ENCODE measurements at regions not wholly inside any gene's neighbourhood (a gene's known extent, or its start where the extent isn't known, plus 50 kb on each side); places are given as distances from the start of the nearest gene placed in this dataset.
A peak's percentile ranks its signal among the peaks of the same experiment; 100 is the strongest.

DNA sequence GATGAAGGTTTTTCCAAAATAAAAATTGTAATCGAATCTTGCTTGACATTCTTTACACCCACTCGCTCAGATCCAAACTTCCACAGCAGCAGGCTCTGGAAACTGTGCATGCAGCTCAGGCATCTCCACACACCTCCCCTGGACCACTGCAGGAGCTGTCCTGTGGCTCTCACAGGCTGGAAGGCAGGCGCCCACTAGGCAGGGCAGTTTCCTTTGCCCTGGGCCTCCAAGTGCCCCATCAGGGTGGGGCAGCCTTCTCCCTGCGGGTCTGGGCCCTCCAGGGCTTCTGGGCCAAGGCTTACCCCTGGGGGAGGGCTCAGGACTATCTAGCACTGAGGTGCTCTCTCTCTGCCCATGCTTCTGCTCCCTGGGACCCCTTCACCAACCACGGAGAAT is 114.5 kb upstream of the RPL38 start:
- CTCF ChIA-PET, result no interaction called here
- Mint-ChIP-seq H3K36me3 (ENCODE audit: low read depth) (no peaks in the 10 kb centered on the region), H3K4me3 (no peak overlapping the region), H3K9me3 (peaks cover 2% of the 10 kb centered on the region), H3K4me1 (ENCODE audit: low read depth) (no peaks in the 10 kb centered on the region), H3K27ac (no peak overlapping the region), H3K27me3 (peaks cover 54% of the 10 kb centered on the region)
- intact Hi-C loops (cut with DNase I, micrococcal nuclease), result no loop called here
- ATAC-seq (ENCODE audit: poor library complexity) (no peak), DNase-seq (no peak)
- POLR2A ChIA-PET, result no interaction called here
- Histone ChIP-seq H3K27me3 (ENCODE audit: control insufficient read depth in 1 of 2, insufficient read depth in 2 of 2, low read length in 2 of 2) (peaks cover 0 to 6% of the 10 kb centered on the region in 2 experiments), H3K9me3 (ENCODE audit: control insufficient read depth in 1 of 2, insufficient read depth in 1 of 2, low read length in 2 of 2) (peaks cover 7 to 19% of the 10 kb centered on the region in 2 experiments), H3K36me3 (ENCODE audit: insufficient read depth, low read length) (no peaks in the 10 kb centered on the region), H3K27ac (ENCODE audit: low read depth in 1 of 2, low read length in 2 of 2) (no peak overlapping the region), H3K4me3 (ENCODE audit: low read length) (no peak overlapping the region), H3K4me1 (ENCODE audit: insufficient read depth, low read length) (no peaks in the 10 kb centered on the region)
- TF ChIP-seq, protein P1, sequence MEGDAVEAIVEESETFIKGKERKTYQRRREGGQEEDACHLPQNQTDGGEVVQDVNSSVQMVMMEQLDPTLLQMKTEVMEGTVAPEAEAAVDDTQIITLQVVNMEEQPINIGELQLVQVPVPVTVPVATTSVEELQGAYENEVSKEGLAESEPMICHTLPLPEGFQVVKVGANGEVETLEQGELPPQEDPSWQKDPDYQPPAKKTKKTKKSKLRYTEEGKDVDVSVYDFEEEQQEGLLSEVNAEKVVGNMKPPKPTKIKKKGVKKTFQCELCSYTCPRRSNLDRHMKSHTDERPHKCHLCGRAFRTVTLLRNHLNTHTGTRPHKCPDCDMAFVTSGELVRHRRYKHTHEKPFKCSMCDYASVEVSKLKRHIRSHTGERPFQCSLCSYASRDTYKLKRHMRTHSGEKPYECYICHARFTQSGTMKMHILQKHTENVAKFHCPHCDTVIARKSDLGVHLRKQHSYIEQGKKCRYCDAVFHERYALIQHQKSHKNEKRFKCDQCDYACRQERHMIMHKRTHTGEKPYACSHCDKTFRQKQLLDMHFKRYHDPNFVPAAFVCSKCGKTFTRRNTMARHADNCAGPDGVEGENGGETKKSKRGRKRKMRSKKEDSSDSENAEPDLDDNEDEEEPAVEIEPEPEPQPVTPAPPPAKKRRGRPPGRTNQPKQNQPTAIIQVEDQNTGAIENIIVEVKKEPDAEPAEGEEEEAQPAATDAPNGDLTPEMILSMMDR (IDR thresholded peaks at IDR 0.05), result no peak

DNA sequence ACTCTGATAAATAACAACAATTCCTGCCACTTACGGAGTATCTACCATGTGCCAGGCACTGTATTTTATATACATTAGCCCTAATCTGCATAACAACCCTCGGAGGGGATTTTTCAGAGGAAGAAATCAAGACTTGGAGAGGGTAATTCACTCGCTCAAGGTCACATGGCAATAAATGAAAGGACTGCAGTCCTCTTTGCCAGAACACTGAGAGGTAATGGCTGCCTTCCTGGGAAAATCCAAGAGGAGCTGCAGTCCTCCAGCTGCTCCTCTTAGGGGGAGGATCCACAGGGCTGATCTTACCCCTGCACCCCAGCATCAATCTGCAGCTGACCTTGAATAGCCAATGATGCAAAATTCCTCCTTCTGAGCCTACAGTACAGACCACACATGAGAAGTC is 114.1 kb upstream of the RPL38 start:
- POLR2A ChIA-PET, result no interaction called here
- Histone ChIP-seq H3K4me3 (ENCODE audit: low read length) (no peak overlapping the region), H3K27ac (ENCODE audit: low read depth in 1 of 2, low read length in 2 of 2) (no peak overlapping the region), H3K36me3 (ENCODE audit: insufficient read depth, low read length) (no peaks in the 10 kb centered on the region), H3K27me3 (ENCODE audit: control insufficient read depth in 1 of 2, insufficient read depth in 2 of 2, low read length in 2 of 2) (peaks cover 0 to 6% of the 10 kb centered on the region in 2 experiments), H3K4me1 (ENCODE audit: insufficient read depth, low read length) (no peaks in the 10 kb centered on the region), H3K9me3 (ENCODE audit: control insufficient read depth in 1 of 2, insufficient read depth in 1 of 2, low read length in 2 of 2) (peaks cover 7 to 19% of the 10 kb centered on the region in 2 experiments)
- Mint-ChIP-seq H3K4me3 (no peak overlapping the region), H3K27me3 (peaks cover 53% of the 10 kb centered on the region), H3K9me3 (peaks cover 2% of the 10 kb centered on the region), H3K4me1 (ENCODE audit: low read depth) (no peaks in the 10 kb centered on the region), H3K36me3 (ENCODE audit: low read depth) (no peaks in the 10 kb centered on the region), H3K27ac (no peak overlapping the region)
- intact Hi-C loops (cut with DNase I, micrococcal nuclease), result no loop called here
- no peak for ATAC-seq (ENCODE audit: poor library complexity)
- CTCF ChIA-PET, result no interaction called here
- TF ChIP-seq, protein P1 (IDR thresholded peaks at IDR 0.05), result no peak
- no peak for DNase-seq

DNA sequence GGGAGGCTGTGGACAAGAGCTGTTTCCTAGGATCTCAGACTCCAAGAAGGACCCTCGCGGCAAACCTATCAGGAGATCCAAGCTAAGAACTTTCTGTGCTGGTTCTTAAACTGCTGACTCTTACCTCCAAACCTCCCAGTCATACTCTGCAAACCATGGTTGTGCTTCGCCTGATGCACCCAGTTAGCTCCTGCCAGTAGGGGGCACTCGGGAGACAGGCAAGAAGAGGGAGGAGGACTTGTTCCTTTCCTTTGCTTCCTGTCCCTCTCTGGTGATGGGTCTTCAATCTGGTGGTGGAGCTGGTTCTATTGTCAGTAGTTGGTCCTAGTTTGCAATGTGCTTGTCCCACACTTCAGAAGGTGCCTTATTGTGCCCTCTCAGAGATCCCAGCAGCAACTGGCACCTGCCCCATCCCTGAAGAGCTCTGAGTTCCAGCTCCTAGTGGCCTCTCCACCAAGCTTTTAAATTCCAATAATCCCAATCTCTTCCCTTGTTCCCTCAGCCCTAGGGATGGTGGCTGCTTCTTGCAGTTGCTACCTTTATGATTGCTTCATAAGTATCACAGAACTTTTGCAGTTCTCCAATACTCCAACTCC is 113.5 kb upstream of the RPL38 start:
- Histone ChIP-seq H3K9me3 (ENCODE audit: control insufficient read depth in 1 of 2, insufficient read depth in 1 of 2, low read length in 2 of 2) (peaks cover 6 to 19% of the 10 kb centered on the region in 2 experiments), H3K4me3 (ENCODE audit: low read length) (no peak overlapping the region), H3K4me1 (ENCODE audit: insufficient read depth, low read length) (no peaks in the 10 kb centered on the region), H3K27ac (ENCODE audit: low read depth in 1 of 2, low read length in 2 of 2) (no peak overlapping the region), H3K36me3 (ENCODE audit: insufficient read depth, low read length) (no peaks in the 10 kb centered on the region), H3K27me3 (ENCODE audit: control insufficient read depth in 1 of 2, insufficient read depth in 2 of 2, low read length in 2 of 2) (peaks cover 0 to 6% of the 10 kb centered on the region in 2 experiments)
- TF ChIP-seq, protein P1 (IDR thresholded peaks at IDR 0.05), result no peak
- ChIA-PET POLR2A (no interaction called here), CTCF (no interaction called here)
- Mint-ChIP-seq H3K4me3 (no peak overlapping the region), H3K27ac (no peak overlapping the region), H3K4me1 (ENCODE audit: low read depth) (no peaks in the 10 kb centered on the region), H3K9me3 (peaks cover 2% of the 10 kb centered on the region), H3K27me3 (peaks cover 49% of the 10 kb centered on the region), H3K36me3 (ENCODE audit: low read depth) (no peaks in the 10 kb centered on the region)
- ATAC-seq (ENCODE audit: poor library complexity), result no peak
- DNase-seq, result peak in 6 of 14 experiments; percentile 11 to 46 (median 17)
- intact Hi-C loops (cut with DNase I, micrococcal nuclease), result no loop called here

All from CD4-positive, alpha-beta T cell (primary cell).